ENCODE measurements at regions not wholly inside any gene's neighbourhood (a gene's known extent, or its start where the extent isn't known, plus 50 kb on each side); places are given as distances from the start of the nearest gene placed in this dataset.

DNA sequence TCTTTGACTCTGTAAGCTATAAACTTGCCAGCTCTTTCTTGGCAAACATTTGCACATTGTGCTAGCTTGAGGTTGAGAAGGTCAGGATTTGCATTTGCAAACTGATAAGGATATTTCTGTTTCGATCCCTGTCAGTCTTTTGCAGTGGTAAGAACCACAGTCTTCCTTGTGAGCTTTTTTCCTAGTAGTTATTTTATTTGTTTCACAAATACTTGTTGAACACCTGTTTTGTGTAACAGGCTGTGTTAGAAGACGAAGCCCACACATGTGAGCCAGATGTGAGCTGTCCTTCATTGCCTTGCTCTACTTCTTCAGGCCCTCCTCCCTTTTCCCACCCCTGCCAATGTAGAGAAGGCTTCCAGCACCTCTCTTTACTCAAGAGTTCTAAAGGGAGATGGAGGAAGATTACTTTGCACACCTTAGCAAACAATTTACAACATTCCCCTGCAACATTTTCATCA is 327.0 kb upstream of the KLF4 start:
- Histone ChIP-seq H3K27me3 (no peaks in the 10 kb centered on the region), H3K9me3 (no peaks in the 10 kb centered on the region), H3K36me3 (no peaks in the 10 kb centered on the region), H3K4me1 (peaks cover 0 to 17% (median 11%) of the 10 kb centered on the region in 9 donors), H3K4me3 (no peak overlapping the region), H3K27ac (no peak overlapping the region)
- TF ChIP-seq, protein P1, sequence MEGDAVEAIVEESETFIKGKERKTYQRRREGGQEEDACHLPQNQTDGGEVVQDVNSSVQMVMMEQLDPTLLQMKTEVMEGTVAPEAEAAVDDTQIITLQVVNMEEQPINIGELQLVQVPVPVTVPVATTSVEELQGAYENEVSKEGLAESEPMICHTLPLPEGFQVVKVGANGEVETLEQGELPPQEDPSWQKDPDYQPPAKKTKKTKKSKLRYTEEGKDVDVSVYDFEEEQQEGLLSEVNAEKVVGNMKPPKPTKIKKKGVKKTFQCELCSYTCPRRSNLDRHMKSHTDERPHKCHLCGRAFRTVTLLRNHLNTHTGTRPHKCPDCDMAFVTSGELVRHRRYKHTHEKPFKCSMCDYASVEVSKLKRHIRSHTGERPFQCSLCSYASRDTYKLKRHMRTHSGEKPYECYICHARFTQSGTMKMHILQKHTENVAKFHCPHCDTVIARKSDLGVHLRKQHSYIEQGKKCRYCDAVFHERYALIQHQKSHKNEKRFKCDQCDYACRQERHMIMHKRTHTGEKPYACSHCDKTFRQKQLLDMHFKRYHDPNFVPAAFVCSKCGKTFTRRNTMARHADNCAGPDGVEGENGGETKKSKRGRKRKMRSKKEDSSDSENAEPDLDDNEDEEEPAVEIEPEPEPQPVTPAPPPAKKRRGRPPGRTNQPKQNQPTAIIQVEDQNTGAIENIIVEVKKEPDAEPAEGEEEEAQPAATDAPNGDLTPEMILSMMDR (IDR thresholded peaks at IDR 0.05), result no peak
- WGBS, 2 donors, result 49% methylated on average over 2 of the region's 2 CpGs
- ATAC-seq, result peak in 6 of 8 donors; percentile 20 to 67 (median 59)
- no peak for DNase-seq
- intact Hi-C loops (cut with DNase I), result no loop called here

GRCh38 chr9:107815782-107816560 is 326.4 kb upstream of the KLF4 start:
- Histone ChIP-seq H3K36me3 (no peaks in the 10 kb centered on the region), H3K27me3 (no peaks in the 10 kb centered on the region), H3K27ac (no peak overlapping the region), H3K4me1 (peaks cover 0 to 17% (median 11%) of the 10 kb centered on the region in 9 donors), H3K9me3 (no peaks in the 10 kb centered on the region), H3K4me3 (no peak overlapping the region)
- DNase-seq (no peak), ATAC-seq (no peak)
- TF ChIP-seq, protein P1 (IDR thresholded peaks at IDR 0.05), result no peak
- intact Hi-C loops (cut with DNase I), result no loop called here
- WGBS, 2 donors, result 74 to 76% methylated on average over 6 of the region's 6 CpGs

DNA sequence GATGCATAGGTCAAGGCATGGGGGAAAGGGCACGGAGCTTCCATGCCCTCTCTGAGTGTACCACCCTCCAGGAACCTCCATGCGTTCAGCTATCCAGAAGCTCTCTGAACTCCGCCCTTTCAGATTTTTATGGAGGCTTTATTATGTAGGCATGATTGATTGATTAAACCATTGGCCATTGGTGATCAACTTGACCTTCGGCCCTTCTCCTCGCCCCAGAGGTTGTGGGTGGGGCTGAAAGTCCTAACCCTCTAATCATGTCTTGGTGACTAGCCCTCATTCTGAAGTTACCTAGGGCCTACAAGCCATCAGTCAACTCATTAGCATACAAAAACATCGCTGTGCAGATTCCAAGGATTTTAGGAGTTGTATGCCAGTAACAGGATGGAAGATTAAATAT is 323.7 kb upstream of the KLF4 start:
- 97 to 99% methylated on average over 6 of the region's 6 CpGs for WGBS, 2 donors
- intact Hi-C loops (cut with DNase I), result no loop called here
- DNase-seq, result no peak

DNA sequence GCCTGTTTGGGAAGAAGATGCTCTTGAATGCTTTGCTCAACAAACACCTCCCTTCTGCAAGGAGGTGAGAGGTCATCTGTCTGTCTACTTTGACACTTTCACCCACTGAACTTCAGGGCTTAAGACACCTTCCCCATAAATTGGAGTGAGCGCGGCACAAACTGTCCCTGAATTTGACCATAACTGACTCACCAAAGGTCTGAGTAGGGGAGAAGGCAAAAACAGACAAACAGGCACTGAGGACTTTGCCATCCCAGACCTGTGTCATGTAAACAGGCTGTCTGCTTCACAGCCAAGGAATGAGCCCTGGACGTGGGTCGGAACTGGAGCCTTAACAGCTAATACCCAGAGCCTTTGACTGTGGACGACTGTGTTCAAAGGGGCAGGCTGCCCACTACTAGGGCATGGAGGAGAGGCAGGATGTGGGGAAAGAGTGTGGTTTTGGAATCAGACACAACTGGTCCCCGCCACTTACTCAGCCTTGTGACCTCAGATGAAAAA is 320.9 kb upstream of the KLF4 start:
- intact Hi-C loops (cut with DNase I), result no loop called here

More for the DNA sequence above, 323.7 kb upstream of the KLF4 start:
- H3K4me3 ChIP-seq, result no peak overlapping the region
- H3K4me1 ChIP-seq, result peaks cover 0 to 19% (median 4%) of the 10 kb centered on the region in 9 donors
- no peak overlapping the region for H3K27ac ChIP-seq
- H3K9me3 ChIP-seq, result no peaks in the 10 kb centered on the region
- no peak for ATAC-seq
- TF ChIP-seq, protein P1 (IDR thresholded peaks at IDR 0.05), result no peak
- H3K36me3 ChIP-seq, result no peaks in the 10 kb centered on the region
- no peaks in the 10 kb centered on the region for H3K27me3 ChIP-seq

More for the DNA sequence above, 320.9 kb upstream of the KLF4 start:
- Histone ChIP-seq H3K4me1 (peaks cover 0 to 14% (median 0%) of the 10 kb centered on the region in 9 donors), H3K4me3 (no peak overlapping the region), H3K9me3 (no peaks in the 10 kb centered on the region), H3K36me3 (no peaks in the 10 kb centered on the region), H3K27ac (peak overlapping the region in 1 of 10 donors; percentile 29), H3K27me3 (no peaks in the 10 kb centered on the region)
- ATAC-seq (no peak), DNase-seq (no peak)
- TF ChIP-seq, protein P1 (IDR thresholded peaks at IDR 0.05), result no peak
- WGBS, 2 donors, result 83 to 88% methylated on average over 6 of the region's 6 CpGs

Data from heart right ventricle (tissue), 16 donors.